ENCODE measurements at regions not wholly inside any gene's neighbourhood (a gene's known extent, or its start where the extent isn't known, plus 50 kb on each side); places are given as distances from the start of the nearest gene placed in this dataset.

DNA sequence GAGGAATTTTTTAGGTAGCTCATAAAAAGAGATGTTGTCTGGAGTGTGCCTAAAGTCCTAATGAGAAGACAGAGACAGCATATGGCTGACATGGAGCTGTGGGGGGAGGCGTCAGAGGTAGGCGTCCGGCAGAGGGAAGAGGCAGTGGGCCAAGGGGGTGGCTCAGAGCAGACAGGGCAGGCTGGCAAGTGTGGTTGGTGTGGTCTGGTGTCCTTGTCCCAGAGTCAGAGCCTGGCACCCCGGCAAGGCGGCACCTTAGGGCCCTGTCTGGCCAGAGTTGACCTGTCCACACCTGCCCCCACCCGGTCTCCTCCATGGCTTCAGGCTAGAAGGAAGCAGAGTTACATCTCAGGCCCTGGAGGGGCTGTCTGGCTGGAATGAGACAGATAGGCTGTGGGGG is 220.3 kb upstream of the ZNF32 start:
- no peak overlapping the region for H3K4me3 ChIP-seq (ENCODE audit: low read length)
- H3K79me2 ChIP-seq (ENCODE audit: low read length) = no peaks in the 10 kb centered on the region
- no peak for DNase-seq
- no peaks in the 10 kb centered on the region for H3K27me3 ChIP-seq (replicated peaks; ENCODE audit: insufficient read depth, low read length)
- no peak overlapping the region for H3K4me2 ChIP-seq (ENCODE audit: low read depth, low read length)
- no peaks in the 10 kb centered on the region for H3K36me3 ChIP-seq (replicated peaks; ENCODE audit: insufficient read depth, low read length)
- no peak overlapping the region for H3K27ac ChIP-seq (ENCODE audit: low read length)
- H4K20me1 ChIP-seq (ENCODE audit: insufficient read depth, low read length) = no peaks in the 10 kb centered on the region
- H3K9me3 ChIP-seq (replicated peaks; ENCODE audit: insufficient read depth, low read length) = no peaks in the 10 kb centered on the region
- no peaks in the 10 kb centered on the region for H3K9me2 ChIP-seq (replicated peaks; ENCODE audit: insufficient read depth, low read length)
- no peak for TF ChIP-seq EZH2phosphoT487 (IDR thresholded peaks at IDR 0.05; ENCODE audit: low read length)
- no peaks in the 10 kb centered on the region for H3F3A ChIP-seq (ENCODE audit: insufficient read depth, low read length)
- no peaks in the 10 kb centered on the region for H3K4me1 ChIP-seq (ENCODE audit: low read length)
- no peak overlapping the region for H3K9ac ChIP-seq (ENCODE audit: low read length)
- no peak overlapping the region for H2AFZ ChIP-seq (ENCODE audit: low read length)

DNA sequence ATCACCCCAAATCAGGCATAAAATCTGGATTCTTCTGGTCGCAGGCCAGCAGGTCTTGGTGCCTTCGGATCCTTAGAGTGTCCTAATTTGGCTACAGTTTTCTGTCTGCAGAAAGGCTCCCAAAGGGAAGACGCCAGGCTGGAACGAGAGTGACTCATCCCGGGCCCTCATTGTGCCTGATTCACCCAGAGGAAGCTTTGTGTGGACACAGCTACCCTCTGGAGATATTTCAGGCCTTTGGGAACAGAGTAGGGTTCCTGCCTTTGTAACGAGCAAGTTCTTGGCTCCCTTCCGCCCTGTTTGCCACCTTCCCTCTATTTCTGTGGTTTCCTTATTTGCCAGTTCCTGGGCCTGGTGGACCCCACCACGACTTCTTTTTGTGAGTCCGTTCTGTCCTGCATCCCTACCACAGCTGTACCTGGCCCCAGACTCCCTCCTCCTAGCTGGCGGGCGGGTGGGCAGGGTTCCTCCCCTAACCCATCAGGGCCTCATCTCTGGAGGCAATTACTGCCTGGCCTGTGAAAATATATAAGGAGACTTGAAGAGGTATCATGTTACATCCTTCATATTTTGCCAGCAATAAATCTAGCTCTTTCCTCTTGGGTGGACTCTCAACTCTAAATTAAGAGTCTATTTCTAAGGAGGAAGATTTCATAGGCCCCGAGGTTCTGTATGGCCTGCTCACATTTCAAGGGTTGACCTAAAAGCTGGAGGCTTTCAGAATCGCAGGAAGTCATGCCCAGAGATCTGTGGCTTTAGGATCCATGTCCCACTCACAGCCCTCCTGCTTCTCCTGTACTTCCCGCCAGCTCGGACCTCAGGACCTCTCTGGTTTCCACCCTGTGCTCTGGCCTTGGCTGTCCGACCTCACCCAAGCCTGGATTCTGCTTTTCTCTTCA is 219.2 kb upstream of the ZNF32 start:
- H3K4me2 ChIP-seq (ENCODE audit: low read depth, low read length) = no peak overlapping the region
- H3K27ac ChIP-seq (ENCODE audit: low read length) = no peak overlapping the region
- no peaks in the 10 kb centered on the region for H3K79me2 ChIP-seq (ENCODE audit: low read length)
- no peak for DNase-seq
- H2AFZ ChIP-seq (ENCODE audit: low read length) = no peak overlapping the region
- H3K27me3 ChIP-seq (replicated peaks; ENCODE audit: insufficient read depth, low read length) = no peaks in the 10 kb centered on the region
- H3K9ac ChIP-seq (ENCODE audit: low read length) = no peak overlapping the region
- TF ChIP-seq EZH2 (optimal IDR thresholded peaks at IDR 0.05; ENCODE audit: low read depth, low read length) (no peak), EZH2phosphoT487 (IDR thresholded peaks at IDR 0.05; ENCODE audit: low read length) (no peak)
- TF ChIP-seq, protein P1, sequence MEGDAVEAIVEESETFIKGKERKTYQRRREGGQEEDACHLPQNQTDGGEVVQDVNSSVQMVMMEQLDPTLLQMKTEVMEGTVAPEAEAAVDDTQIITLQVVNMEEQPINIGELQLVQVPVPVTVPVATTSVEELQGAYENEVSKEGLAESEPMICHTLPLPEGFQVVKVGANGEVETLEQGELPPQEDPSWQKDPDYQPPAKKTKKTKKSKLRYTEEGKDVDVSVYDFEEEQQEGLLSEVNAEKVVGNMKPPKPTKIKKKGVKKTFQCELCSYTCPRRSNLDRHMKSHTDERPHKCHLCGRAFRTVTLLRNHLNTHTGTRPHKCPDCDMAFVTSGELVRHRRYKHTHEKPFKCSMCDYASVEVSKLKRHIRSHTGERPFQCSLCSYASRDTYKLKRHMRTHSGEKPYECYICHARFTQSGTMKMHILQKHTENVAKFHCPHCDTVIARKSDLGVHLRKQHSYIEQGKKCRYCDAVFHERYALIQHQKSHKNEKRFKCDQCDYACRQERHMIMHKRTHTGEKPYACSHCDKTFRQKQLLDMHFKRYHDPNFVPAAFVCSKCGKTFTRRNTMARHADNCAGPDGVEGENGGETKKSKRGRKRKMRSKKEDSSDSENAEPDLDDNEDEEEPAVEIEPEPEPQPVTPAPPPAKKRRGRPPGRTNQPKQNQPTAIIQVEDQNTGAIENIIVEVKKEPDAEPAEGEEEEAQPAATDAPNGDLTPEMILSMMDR (IDR thresholded peaks at IDR 0.05; ENCODE audit: low read length) = no peak
- no peaks in the 10 kb centered on the region for H4K20me1 ChIP-seq (ENCODE audit: insufficient read depth, low read length)
- no peak overlapping the region for H3K4me3 ChIP-seq (ENCODE audit: low read length)
- no peaks in the 10 kb centered on the region for H3K36me3 ChIP-seq (replicated peaks; ENCODE audit: insufficient read depth, low read length)
- H3K9me3 ChIP-seq (replicated peaks; ENCODE audit: insufficient read depth, low read length) = no peaks in the 10 kb centered on the region
- H3F3A ChIP-seq (ENCODE audit: insufficient read depth, low read length) = no peaks in the 10 kb centered on the region
- no peaks in the 10 kb centered on the region for H3K4me1 ChIP-seq (ENCODE audit: low read length)
- H3K9me2 ChIP-seq (replicated peaks; ENCODE audit: insufficient read depth, low read length) = no peaks in the 10 kb centered on the region

DNA sequence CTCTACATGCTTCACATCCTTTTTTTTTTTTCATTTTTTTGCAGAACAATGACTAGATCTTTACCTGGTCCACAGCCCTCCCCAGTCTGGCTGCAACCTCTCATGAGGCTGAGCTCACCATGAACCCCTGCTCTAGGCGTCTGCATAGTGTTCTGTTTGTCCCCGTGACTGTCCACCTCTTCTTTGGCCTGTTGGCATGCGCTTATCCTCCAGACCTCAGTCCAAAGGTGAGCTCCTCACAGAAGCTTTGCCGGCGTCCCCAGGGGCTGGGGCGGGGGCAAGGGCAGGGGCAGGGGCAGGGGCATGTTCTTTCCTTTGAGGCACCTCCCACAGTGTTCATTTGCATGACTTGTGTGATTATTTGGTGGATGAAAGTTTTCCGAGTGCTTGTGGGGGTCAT is 218.4 kb upstream of the ZNF32 start:
- TF ChIP-seq EZH2 (optimal IDR thresholded peaks at IDR 0.05; ENCODE audit: low read depth, low read length) (no peak), EZH2phosphoT487 (IDR thresholded peaks at IDR 0.05; ENCODE audit: low read length) (no peak)
- TF ChIP-seq, protein P1 (IDR thresholded peaks at IDR 0.05; ENCODE audit: low read length) = no peak
- Histone ChIP-seq H3K9ac (ENCODE audit: low read length) (no peak overlapping the region), H3K4me3 (ENCODE audit: low read length) (no peak overlapping the region), H3K9me2 (replicated peaks; ENCODE audit: insufficient read depth, low read length) (no peaks in the 10 kb centered on the region), H3K79me2 (ENCODE audit: low read length) (no peaks in the 10 kb centered on the region), H4K20me1 (ENCODE audit: insufficient read depth, low read length) (no peaks in the 10 kb centered on the region), H3K36me3 (replicated peaks; ENCODE audit: insufficient read depth, low read length) (no peaks in the 10 kb centered on the region), H2AFZ (ENCODE audit: low read length) (no peak overlapping the region), H3K27me3 (replicated peaks; ENCODE audit: insufficient read depth, low read length) (no peaks in the 10 kb centered on the region), H3K27ac (ENCODE audit: low read length) (no peak overlapping the region), H3K4me1 (ENCODE audit: low read length) (no peaks in the 10 kb centered on the region), H3F3A (ENCODE audit: insufficient read depth, low read length) (no peaks in the 10 kb centered on the region), H3K4me2 (ENCODE audit: low read depth, low read length) (no peak overlapping the region), H3K9me3 (replicated peaks; ENCODE audit: insufficient read depth, low read length) (no peaks in the 10 kb centered on the region)
- DNase-seq = no peak

DNA sequence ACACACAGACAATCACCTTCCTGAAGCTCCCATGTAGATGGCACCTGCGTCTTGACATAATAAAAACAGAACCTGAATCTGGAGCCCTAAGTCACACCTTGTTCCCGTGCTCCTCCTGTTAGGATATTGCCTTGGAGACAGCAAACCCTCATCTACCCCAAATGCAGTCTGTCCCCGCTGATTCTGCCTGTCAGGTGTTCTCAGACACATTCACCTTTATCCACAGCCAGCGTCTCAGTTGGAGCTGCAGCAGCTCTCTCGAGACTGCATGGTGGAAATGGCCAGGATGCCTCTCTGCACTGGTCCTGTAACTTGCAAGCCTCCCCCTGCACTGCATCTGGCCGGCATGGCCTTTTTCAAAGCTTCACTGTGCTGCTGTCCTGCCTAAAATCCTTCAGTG is 218.0 kb upstream of the ZNF32 start:
- Histone ChIP-seq H3K4me3 (ENCODE audit: low read length) (no peak overlapping the region), H3K27ac (ENCODE audit: low read length) (no peak overlapping the region), H3K4me1 (ENCODE audit: low read length) (no peaks in the 10 kb centered on the region)

More for the DNA sequence above, 218.0 kb upstream of the ZNF32 start:
- H3K9me2 ChIP-seq (replicated peaks; ENCODE audit: insufficient read depth, low read length) = no peaks in the 10 kb centered on the region
- H3K79me2 ChIP-seq (ENCODE audit: low read length) = no peaks in the 10 kb centered on the region
- no peak overlapping the region for H3K9ac ChIP-seq (ENCODE audit: low read length)
- no peak overlapping the region for H2AFZ ChIP-seq (ENCODE audit: low read length)
- no peak overlapping the region for H3K4me2 ChIP-seq (ENCODE audit: low read depth, low read length)
- no peaks in the 10 kb centered on the region for H3K9me3 ChIP-seq (replicated peaks; ENCODE audit: insufficient read depth, low read length)
- no peaks in the 10 kb centered on the region for H3F3A ChIP-seq (ENCODE audit: insufficient read depth, low read length)
- H4K20me1 ChIP-seq (ENCODE audit: insufficient read depth, low read length) = no peaks in the 10 kb centered on the region
- TF ChIP-seq, protein P1 (IDR thresholded peaks at IDR 0.05; ENCODE audit: low read length) = no peak
- TF ChIP-seq EZH2phosphoT487 (IDR thresholded peaks at IDR 0.05; ENCODE audit: low read length) (no peak), EZH2 (optimal IDR thresholded peaks at IDR 0.05; ENCODE audit: low read depth, low read length) (no peak)
- H3K36me3 ChIP-seq (replicated peaks; ENCODE audit: insufficient read depth, low read length) = no peaks in the 10 kb centered on the region
- DNase-seq = no peak
- H3K27me3 ChIP-seq (replicated peaks; ENCODE audit: insufficient read depth, low read length) = no peaks in the 10 kb centered on the region
